T-helper 9 cell (primary cell): ENCODE measurements at regions not wholly inside any gene's neighbourhood (a gene's known extent, or its start where the extent isn't known, plus 50 kb on each side); places are given as distances from the start of the nearest gene placed in this dataset.

Source experiments
- DNase-seq: peaks from one replicate; pipeline ENCODE4 v3.0.0-alpha.2; 2020

- DNase-seq, result no peak
Observed at GRCh38 chr2:133723133-133723532, 154.9 kb upstream of the NCKAP5 start.

GRCh38 chr2:133726973-133727372 is 158.7 kb upstream of the NCKAP5 start:
- no peak for DNase-seq

GRCh38 chr2:133732059-133732458 is 163.8 kb upstream of the NCKAP5 start:
- no peak for DNase-seq

- no peak for DNase-seq
Observed at GRCh38 chr2:133732982-133733900, 165.0 kb upstream of the NCKAP5 start.

GRCh38 chr2:133733901-133734255 is 165.6 kb upstream of the NCKAP5 start:
- no peak for DNase-seq

GRCh38 chr2:133734716-133735495 is 166.6 kb upstream of the NCKAP5 start:
- no peak for DNase-seq

- DNase-seq, result no peak
Observed at GRCh38 chr2:133736674-133737073, 168.4 kb upstream of the NCKAP5 start.

- DNase-seq, result no peak
Observed at GRCh38 chr2:133737242-133737993, 169.2 kb upstream of the NCKAP5 start.

- DNase-seq, result no peak
Observed at GRCh38 chr2:133739039-133739438, 170.8 kb upstream of the NCKAP5 start.

GRCh38 chr2:133740500-133740899 is 172.2 kb upstream of the NCKAP5 start:
- no peak for DNase-seq

GRCh38 chr2:133748007-133748700 is 179.9 kb upstream of the NCKAP5 start:
- DNase-seq, result no peak

- DNase-seq, result no peak
Observed at GRCh38 chr2:133753665-133754064, 185.4 kb upstream of the NCKAP5 start.

GRCh38 chr2:133755480-133756300 is 187.4 kb upstream of the NCKAP5 start:
- no peak for DNase-seq

- no peak for DNase-seq
Observed at GRCh38 chr2:133756833-133757232, 188.6 kb upstream of the NCKAP5 start.

GRCh38 chr2:133760376-133760775 is 192.1 kb upstream of the NCKAP5 start:
- no peak for DNase-seq

- DNase-seq, result no peak
Observed at GRCh38 chr2:133765658-133766057, 197.4 kb upstream of the NCKAP5 start.

GRCh38 chr2:133766164-133766832 is 198.0 kb upstream of the NCKAP5 start:
- no peak for DNase-seq

GRCh38 chr2:133768256-133768655 is 200.0 kb upstream of the NCKAP5 start:
- no peak for DNase-seq

GRCh38 chr2:133768658-133769435 is 200.6 kb upstream of the NCKAP5 start:
- no peak for DNase-seq
